ENCODE measurements at regions not wholly inside any gene's neighbourhood (a gene's known extent, or its start where the extent isn't known, plus 50 kb on each side); places are given as distances from the start of the nearest gene placed in this dataset.
A peak's percentile ranks its signal among the peaks of the same experiment; 100 is the strongest.

- Histone ChIP-seq H3K4me3 (ENCODE audit: insufficient read depth, low read depth, low read length) (no peak overlapping the region), H3K36me3 (replicated peaks; ENCODE audit: control insufficient read depth, insufficient read depth, low read length) (no peaks in the 10 kb centered on the region), H3K27me3 (ENCODE audit: control insufficient read depth, insufficient read depth, low read length) (no peaks in the 10 kb centered on the region)
- DNase-seq = peak; percentile 2
Measured at GRCh38 chr6:153616506-153616905, 422.5 kb upstream of the OPRM1 start.

GRCh38 chr6:153613719-153614455 is 425.2 kb upstream of the OPRM1 start:
- Histone ChIP-seq H3K4me3 (ENCODE audit: insufficient read depth, low read depth, low read length) (no peak overlapping the region), H3K27me3 (ENCODE audit: control insufficient read depth, insufficient read depth, low read length) (no peaks in the 10 kb centered on the region), H3K36me3 (replicated peaks; ENCODE audit: control insufficient read depth, insufficient read depth, low read length) (no peaks in the 10 kb centered on the region)
- DNase-seq = no peak

- DNase-seq = no peak
- Histone ChIP-seq H3K27me3 (ENCODE audit: control insufficient read depth, insufficient read depth, low read length) (no peaks in the 10 kb centered on the region), H3K36me3 (replicated peaks; ENCODE audit: control insufficient read depth, insufficient read depth, low read length) (no peaks in the 10 kb centered on the region), H3K4me3 (ENCODE audit: insufficient read depth, low read depth, low read length) (no peak overlapping the region)
Measured at GRCh38 chr6:153602401-153602800, 436.6 kb upstream of the OPRM1 start.

- Histone ChIP-seq H3K27me3 (ENCODE audit: control insufficient read depth, insufficient read depth, low read length) (no peaks in the 10 kb centered on the region), H3K4me3 (ENCODE audit: insufficient read depth, low read depth, low read length) (no peak overlapping the region), H3K36me3 (replicated peaks; ENCODE audit: control insufficient read depth, insufficient read depth, low read length) (no peaks in the 10 kb centered on the region)
- no peak for DNase-seq
Measured at GRCh38 chr6:153599901-153600300, 439.1 kb upstream of the OPRM1 start.

- Histone ChIP-seq H3K27me3 (ENCODE audit: control insufficient read depth, insufficient read depth, low read length) (no peaks in the 10 kb centered on the region), H3K4me3 (ENCODE audit: insufficient read depth, low read depth, low read length) (no peak overlapping the region), H3K36me3 (replicated peaks; ENCODE audit: control insufficient read depth, insufficient read depth, low read length) (no peaks in the 10 kb centered on the region)
- no peak for DNase-seq
Measured at GRCh38 chr6:153595903-153596302, 443.1 kb upstream of the OPRM1 start.

- H3K4me3 ChIP-seq (ENCODE audit: insufficient read depth, low read depth, low read length) = no peak overlapping the region
- no peak for DNase-seq
- no peaks in the 10 kb centered on the region for H3K36me3 ChIP-seq (replicated peaks; ENCODE audit: control insufficient read depth, insufficient read depth, low read length)
- H3K27me3 ChIP-seq (ENCODE audit: control insufficient read depth, insufficient read depth, low read length) = no peaks in the 10 kb centered on the region
Measured at GRCh38 chr6:153594871-153595270, 444.2 kb upstream of the OPRM1 start.

GRCh38 chr6:153591159-153591558 is 447.9 kb upstream of the OPRM1 start:
- no peaks in the 10 kb centered on the region for H3K36me3 ChIP-seq (replicated peaks; ENCODE audit: control insufficient read depth, insufficient read depth, low read length)
- no peaks in the 10 kb centered on the region for H3K27me3 ChIP-seq (ENCODE audit: control insufficient read depth, insufficient read depth, low read length)
- no peak overlapping the region for H3K4me3 ChIP-seq (ENCODE audit: insufficient read depth, low read depth, low read length)
- no peak for DNase-seq

GRCh38 chr6:153590411-153590810 is 448.6 kb upstream of the OPRM1 start:
- H3K4me3 ChIP-seq (ENCODE audit: insufficient read depth, low read depth, low read length) = no peak overlapping the region
- DNase-seq = no peak
- H3K27me3 ChIP-seq (ENCODE audit: control insufficient read depth, insufficient read depth, low read length) = no peaks in the 10 kb centered on the region
- H3K36me3 ChIP-seq (replicated peaks; ENCODE audit: control insufficient read depth, insufficient read depth, low read length) = no peaks in the 10 kb centered on the region

- Histone ChIP-seq H3K36me3 (replicated peaks; ENCODE audit: control insufficient read depth, insufficient read depth, low read length) (no peaks in the 10 kb centered on the region), H3K4me3 (ENCODE audit: insufficient read depth, low read depth, low read length) (no peak overlapping the region), H3K27me3 (ENCODE audit: control insufficient read depth, insufficient read depth, low read length) (no peaks in the 10 kb centered on the region)
- DNase-seq = no peak
Measured at GRCh38 chr6:153588330-153588729, 450.7 kb upstream of the OPRM1 start.

GRCh38 chr6:153583685-153584084 is 452.6 kb upstream of the RGS17 start:
- no peaks in the 10 kb centered on the region for H3K36me3 ChIP-seq (replicated peaks; ENCODE audit: control insufficient read depth, insufficient read depth, low read length)
- H3K27me3 ChIP-seq (ENCODE audit: control insufficient read depth, insufficient read depth, low read length) = no peaks in the 10 kb centered on the region
- H3K4me3 ChIP-seq (ENCODE audit: insufficient read depth, low read depth, low read length) = no peak overlapping the region
- no peak for DNase-seq

GRCh38 chr6:153580776-153581175 is 449.7 kb upstream of the RGS17 start:
- H3K36me3 ChIP-seq (replicated peaks; ENCODE audit: control insufficient read depth, insufficient read depth, low read length) = no peaks in the 10 kb centered on the region
- no peak for DNase-seq
- H3K4me3 ChIP-seq (ENCODE audit: insufficient read depth, low read depth, low read length) = no peak overlapping the region
- no peaks in the 10 kb centered on the region for H3K27me3 ChIP-seq (ENCODE audit: control insufficient read depth, insufficient read depth, low read length)

- Histone ChIP-seq H3K4me3 (ENCODE audit: insufficient read depth, low read depth, low read length) (no peak overlapping the region), H3K27me3 (ENCODE audit: control insufficient read depth, insufficient read depth, low read length) (no peaks in the 10 kb centered on the region), H3K36me3 (replicated peaks; ENCODE audit: control insufficient read depth, insufficient read depth, low read length) (no peaks in the 10 kb centered on the region)
- DNase-seq = no peak
Measured at GRCh38 chr6:153575528-153575927, 444.4 kb upstream of the RGS17 start.

- Histone ChIP-seq H3K27me3 (ENCODE audit: control insufficient read depth, insufficient read depth, low read length) (no peaks in the 10 kb centered on the region), H3K36me3 (replicated peaks; ENCODE audit: control insufficient read depth, insufficient read depth, low read length) (no peaks in the 10 kb centered on the region), H3K4me3 (ENCODE audit: insufficient read depth, low read depth, low read length) (no peak overlapping the region)
- no peak for DNase-seq
Measured at GRCh38 chr6:153574231-153574630, 443.1 kb upstream of the RGS17 start.

GRCh38 chr6:153572371-153572770 is 441.3 kb upstream of the RGS17 start:
- no peaks in the 10 kb centered on the region for H3K36me3 ChIP-seq (replicated peaks; ENCODE audit: control insufficient read depth, insufficient read depth, low read length)
- no peaks in the 10 kb centered on the region for H3K27me3 ChIP-seq (ENCODE audit: control insufficient read depth, insufficient read depth, low read length)
- DNase-seq = no peak
- no peak overlapping the region for H3K4me3 ChIP-seq (ENCODE audit: insufficient read depth, low read depth, low read length)

GRCh38 chr6:153568628-153569027 is 437.5 kb upstream of the RGS17 start:
- no peak for DNase-seq
- H3K27me3 ChIP-seq (ENCODE audit: control insufficient read depth, insufficient read depth, low read length) = no peaks in the 10 kb centered on the region
- H3K4me3 ChIP-seq (ENCODE audit: insufficient read depth, low read depth, low read length) = no peak overlapping the region
- no peaks in the 10 kb centered on the region for H3K36me3 ChIP-seq (replicated peaks; ENCODE audit: control insufficient read depth, insufficient read depth, low read length)

GRCh38 chr6:153564803-153565202 is 433.7 kb upstream of the RGS17 start:
- DNase-seq = no peak
- Histone ChIP-seq H3K27me3 (ENCODE audit: control insufficient read depth, insufficient read depth, low read length) (no peaks in the 10 kb centered on the region), H3K4me3 (ENCODE audit: insufficient read depth, low read depth, low read length) (no peak overlapping the region), H3K36me3 (replicated peaks; ENCODE audit: control insufficient read depth, insufficient read depth, low read length) (no peaks in the 10 kb centered on the region)
